ENCODE measurements at regions not wholly inside any gene's neighbourhood (a gene's known extent, or its start where the extent isn't known, plus 50 kb on each side); places are given as distances from the start of the nearest gene placed in this dataset.

DNA sequence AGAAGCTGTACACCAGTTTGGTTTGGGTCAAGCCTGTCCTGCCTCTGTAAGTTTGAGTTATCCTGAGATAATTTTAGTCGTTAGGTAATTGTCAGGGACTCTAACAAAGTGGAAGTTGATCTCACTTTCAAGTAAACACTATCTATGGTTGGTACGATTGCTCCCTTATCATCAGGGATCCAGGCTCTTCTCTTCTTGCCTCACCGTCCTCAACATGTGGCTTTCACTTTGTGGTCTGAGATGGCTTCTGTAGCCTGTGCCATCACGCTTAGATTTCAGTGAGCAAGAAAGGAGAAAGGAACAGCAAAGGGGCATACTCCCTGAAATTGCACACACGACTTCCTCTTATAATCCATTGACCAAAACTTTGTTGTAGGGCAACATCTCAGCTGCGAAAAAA, 115.6 kb downstream of the CTAGE1 start:
- Histone ChIP-seq H4K8ac (replicated peaks; ENCODE audit: insufficient read length, low read depth, low read length) (no peak overlapping the region), H3K4ac (ENCODE audit: low read depth, low read length) (no peak overlapping the region), H3K23me2 (ENCODE audit: insufficient read length, low read depth, low read length, poor library complexity, severe bottlenecking) (no peaks in the 10 kb centered on the region), H4K20me1 (ENCODE audit: control insufficient read depth, insufficient read depth, insufficient read length) (no peaks in the 10 kb centered on the region), H4K5ac (ENCODE audit: insufficient read length, low read depth, low read length) (no peak overlapping the region), H2BK12ac (ENCODE audit: insufficient read length, low read depth, low read length) (no peak overlapping the region), H4K91ac (ENCODE audit: insufficient read length, low read depth, low read length) (no peak overlapping the region), H3K56ac (ENCODE audit: insufficient read length, low read depth, low read length) (no peak overlapping the region), H3K18ac (ENCODE audit: insufficient read length, low read depth, low read length) (no peak overlapping the region), H2AFZ (ENCODE audit: low read length) (no peak overlapping the region), H2BK120ac (ENCODE audit: low read depth, low read length, poor library complexity, severe bottlenecking) (no peak overlapping the region), H3K27me3 (ENCODE audit: insufficient read depth, low read length) (no peaks in the 10 kb centered on the region), H2AK5ac (ENCODE audit: insufficient read length, low read length) (no peak overlapping the region), H3K9ac (ENCODE audit: extremely low read depth, insufficient read length, low read length) (no peak overlapping the region), H3K79me2 (ENCODE audit: insufficient read depth, low read length) (no peaks in the 10 kb centered on the region), H3K4me1 (ENCODE audit: insufficient read depth, low read length) (no peaks in the 10 kb centered on the region), H3K79me1 (ENCODE audit: insufficient read depth, low read depth, low read length, poor library complexity, severe bottlenecking) (no peaks in the 10 kb centered on the region), H2BK20ac (ENCODE audit: low read depth, low read length, poor library complexity, severe bottlenecking) (no peak overlapping the region), H2BK5ac (ENCODE audit: insufficient read length, low read length) (no peak overlapping the region), H3K9me3 (ENCODE audit: control insufficient read depth, low read depth, low read length) (no peaks in the 10 kb centered on the region), H3T11ph (ENCODE audit: low read length) (no peak overlapping the region), H3K4me2 (ENCODE audit: insufficient read depth, insufficient read length, low read length) (no peak overlapping the region), H3K27ac (ENCODE audit: insufficient read length, low read depth, low read length) (no peak overlapping the region), H3K23ac (ENCODE audit: insufficient read length, low read depth, low read length) (no peak overlapping the region), H3K14ac (ENCODE audit: insufficient read depth, low read length) (no peak overlapping the region), H2BK15ac (ENCODE audit: low read depth, low read length) (no peak overlapping the region)
- no peaks in the 10 kb centered on the region for H3K4me1 Mint-ChIP-seq
- DNase-seq, result no peak
- peaks cover 2 to 5% of the 10 kb centered on the region in 2 experiments; a peak in 4 of 5 replicates for H3K9me3 Mint-ChIP-seq
- H3K36me3 Mint-ChIP-seq (ENCODE audit: insufficient read depth in 1 of 3, low read depth in 3 of 3), result 0 out of 7 replicates have a peak, but pooled peaks cover 0 to 1% (median 0%) of the 10 kb centered on the region in 3 experiments
- peaks cover 6% of the 10 kb centered on the region for H3K27me3 Mint-ChIP-seq (ENCODE audit: low read depth)
- no CpG with 5 or more reads among the region's 6 CpGs for WGBS (ENCODE audit: extremely low coverage, insufficient read length, low lambda C conversion rate)
- H3K27ac Mint-ChIP-seq, result no peak overlapping the region
- no peak for TF ChIP-seq CTCF (conservative IDR thresholded peaks at IDR 0.05)
- no peak overlapping the region for H3K4me3 Mint-ChIP-seq
